Ovary (tissue), 3 donors: ENCODE measurements at regions not wholly inside any gene's neighbourhood (a gene's known extent, or its start where the extent isn't known, plus 50 kb on each side); places are given as distances from the start of the nearest gene placed in this dataset.

Experiments used
- POLR2A ChIP-seq: fragments of 450-650 bp; IDR thresholded peaks from one replicate; pipeline ENCODE4 v1.6.1; 2017; ENCODE audit warnings: antibody characterized with exemption, mild to moderate bottlenecking, moderate library complexity
- TF ChIP-seq, protein P1 (sequence below), 3 donors: fragments of 450-650 bp in 2 of 3; fragments of 200-600 bp in 1 of 3; IDR thresholded peaks; one replicate each; pipeline versions ENCODE4 v1.5.1 to v1.8.0; 2016 to 2022; ENCODE audit warnings: antibody characterized with exemption in 3 of 3, mild to moderate bottlenecking in 1 of 3
- donor health status: DM: no; HTN: no; CAD: no.

DNA sequence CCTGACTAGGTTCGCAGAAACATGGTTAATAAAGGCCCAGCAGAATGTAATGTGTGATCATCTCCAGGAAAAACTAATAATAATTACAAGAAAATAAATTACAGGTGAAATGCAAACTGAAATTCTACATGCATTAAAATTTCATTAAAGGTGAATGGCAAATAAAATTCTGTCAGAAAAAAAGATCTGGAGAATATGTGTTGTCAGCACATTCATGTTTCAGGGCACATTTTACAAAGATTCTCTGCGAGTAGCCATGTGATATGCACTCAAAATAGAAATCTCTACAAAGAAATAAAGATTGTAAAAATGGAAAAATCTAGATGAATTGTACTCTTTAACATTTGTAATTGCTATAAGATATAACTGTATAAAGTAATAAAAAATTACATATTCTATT is 765.2 kb downstream of the TMEM121 start:
- no peak for TF ChIP-seq POLR2A
- TF ChIP-seq, protein P1, sequence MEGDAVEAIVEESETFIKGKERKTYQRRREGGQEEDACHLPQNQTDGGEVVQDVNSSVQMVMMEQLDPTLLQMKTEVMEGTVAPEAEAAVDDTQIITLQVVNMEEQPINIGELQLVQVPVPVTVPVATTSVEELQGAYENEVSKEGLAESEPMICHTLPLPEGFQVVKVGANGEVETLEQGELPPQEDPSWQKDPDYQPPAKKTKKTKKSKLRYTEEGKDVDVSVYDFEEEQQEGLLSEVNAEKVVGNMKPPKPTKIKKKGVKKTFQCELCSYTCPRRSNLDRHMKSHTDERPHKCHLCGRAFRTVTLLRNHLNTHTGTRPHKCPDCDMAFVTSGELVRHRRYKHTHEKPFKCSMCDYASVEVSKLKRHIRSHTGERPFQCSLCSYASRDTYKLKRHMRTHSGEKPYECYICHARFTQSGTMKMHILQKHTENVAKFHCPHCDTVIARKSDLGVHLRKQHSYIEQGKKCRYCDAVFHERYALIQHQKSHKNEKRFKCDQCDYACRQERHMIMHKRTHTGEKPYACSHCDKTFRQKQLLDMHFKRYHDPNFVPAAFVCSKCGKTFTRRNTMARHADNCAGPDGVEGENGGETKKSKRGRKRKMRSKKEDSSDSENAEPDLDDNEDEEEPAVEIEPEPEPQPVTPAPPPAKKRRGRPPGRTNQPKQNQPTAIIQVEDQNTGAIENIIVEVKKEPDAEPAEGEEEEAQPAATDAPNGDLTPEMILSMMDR (IDR thresholded peaks at IDR 0.05): no peak
